ENCODE measurements at regions not wholly inside any gene's neighbourhood (a gene's known extent, or its start where the extent isn't known, plus 50 kb on each side); places are given as distances from the start of the nearest gene placed in this dataset.

DNA sequence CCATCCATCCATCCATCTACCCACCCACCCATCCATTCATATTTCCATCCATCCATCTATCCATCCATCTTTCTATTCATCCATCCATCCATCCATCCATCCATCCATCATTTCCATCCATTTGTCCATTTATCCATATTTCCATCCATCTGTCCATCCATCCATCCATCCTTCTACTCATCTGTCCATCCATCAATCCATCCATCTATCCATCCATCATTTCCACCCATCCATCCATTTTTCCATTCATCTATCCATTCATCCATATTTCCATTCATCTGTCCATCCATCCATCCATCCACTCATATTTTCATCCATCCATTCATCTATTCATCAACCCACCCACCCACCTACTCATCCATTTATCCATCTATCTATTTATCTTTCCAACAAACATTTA lies 229.6 kb downstream of the TEX29 start:
- no peak overlapping the region for H3K27ac ChIP-seq (ENCODE audit: low read length)

GRCh38 chr13:111551204-111551820 lies 230.9 kb downstream of the TEX29 start:
- no peaks in the 10 kb centered on the region for H3K27me3 ChIP-seq (ENCODE audit: control insufficient read depth, insufficient read depth, low read length)
- no peaks in the 10 kb centered on the region for H3K36me3 ChIP-seq (ENCODE audit: control insufficient read depth, low read depth, low read length)
- H3K4me1 ChIP-seq (ENCODE audit: control insufficient read depth, low read depth, low read length) = no peaks in the 10 kb centered on the region
- no peak overlapping the region for H3K4me3 ChIP-seq (ENCODE audit: low read length)
- H3K9me3 ChIP-seq (ENCODE audit: control insufficient read depth, low read depth, low read length) = no peaks in the 10 kb centered on the region
- no peak overlapping the region for H3K27ac ChIP-seq (ENCODE audit: low read length)
- no peak overlapping the region for H3K9ac ChIP-seq (ENCODE audit: low read length)

More for the DNA sequence above, 229.6 kb downstream of the TEX29 start:
- no peaks in the 10 kb centered on the region for H3K9me3 ChIP-seq (ENCODE audit: control insufficient read depth, low read depth, low read length)
- no peaks in the 10 kb centered on the region for H3K4me1 ChIP-seq (ENCODE audit: control insufficient read depth, low read depth, low read length)
- no peaks in the 10 kb centered on the region for H3K27me3 ChIP-seq (ENCODE audit: control insufficient read depth, insufficient read depth, low read length)
- H3K4me3 ChIP-seq (ENCODE audit: low read length) = no peak overlapping the region
- no peak overlapping the region for H3K9ac ChIP-seq (ENCODE audit: low read length)
- no peaks in the 10 kb centered on the region for H3K36me3 ChIP-seq (ENCODE audit: control insufficient read depth, low read depth, low read length)

DNA sequence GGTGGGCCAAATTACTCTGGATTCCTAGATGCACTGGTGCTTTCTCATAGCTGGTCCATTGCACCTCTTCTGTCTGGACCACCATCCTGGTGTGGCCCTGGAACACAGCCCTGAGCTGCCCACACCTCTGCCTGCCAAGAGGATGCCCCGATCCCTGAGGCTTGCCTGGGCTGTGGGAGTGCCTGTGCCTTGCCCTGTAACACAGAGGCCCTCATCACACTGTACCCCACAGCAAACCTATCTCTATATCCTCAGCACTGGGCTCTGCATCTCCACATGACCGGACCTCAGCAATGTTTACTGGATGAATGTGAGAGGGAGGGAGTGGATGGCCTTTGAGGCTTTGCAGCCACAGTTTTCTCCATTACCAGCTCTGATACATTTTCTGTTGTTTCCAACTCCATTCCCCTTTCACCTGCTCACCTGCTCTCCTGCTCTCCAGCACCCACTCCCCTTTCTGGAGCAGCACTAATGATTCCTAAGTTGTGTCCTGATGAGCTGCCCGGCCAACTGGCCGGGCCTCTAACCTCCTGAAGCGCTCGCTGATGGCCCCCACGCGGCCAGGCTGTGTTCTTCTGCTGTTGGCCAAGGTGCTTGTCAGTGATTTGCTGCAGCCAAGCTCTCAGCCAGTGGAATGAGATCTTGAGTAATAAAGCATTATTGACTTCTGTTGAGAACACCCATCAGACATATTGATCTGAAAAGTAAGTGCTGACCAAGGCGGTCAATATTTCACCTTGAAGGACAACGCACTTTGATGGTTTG lies 232.6 kb downstream of the TEX29 start:
- Histone ChIP-seq H3K9ac (ENCODE audit: low read length) (no peak overlapping the region), H3K27ac (ENCODE audit: low read length) (no peak overlapping the region), H3K9me3 (ENCODE audit: control insufficient read depth, low read depth, low read length) (no peaks in the 10 kb centered on the region), H3K4me1 (ENCODE audit: control insufficient read depth, low read depth, low read length) (no peaks in the 10 kb centered on the region), H3K27me3 (ENCODE audit: control insufficient read depth, insufficient read depth, low read length) (no peaks in the 10 kb centered on the region), H3K4me3 (ENCODE audit: low read length) (no peak overlapping the region), H3K36me3 (ENCODE audit: control insufficient read depth, low read depth, low read length) (no peaks in the 10 kb centered on the region)

DNA sequence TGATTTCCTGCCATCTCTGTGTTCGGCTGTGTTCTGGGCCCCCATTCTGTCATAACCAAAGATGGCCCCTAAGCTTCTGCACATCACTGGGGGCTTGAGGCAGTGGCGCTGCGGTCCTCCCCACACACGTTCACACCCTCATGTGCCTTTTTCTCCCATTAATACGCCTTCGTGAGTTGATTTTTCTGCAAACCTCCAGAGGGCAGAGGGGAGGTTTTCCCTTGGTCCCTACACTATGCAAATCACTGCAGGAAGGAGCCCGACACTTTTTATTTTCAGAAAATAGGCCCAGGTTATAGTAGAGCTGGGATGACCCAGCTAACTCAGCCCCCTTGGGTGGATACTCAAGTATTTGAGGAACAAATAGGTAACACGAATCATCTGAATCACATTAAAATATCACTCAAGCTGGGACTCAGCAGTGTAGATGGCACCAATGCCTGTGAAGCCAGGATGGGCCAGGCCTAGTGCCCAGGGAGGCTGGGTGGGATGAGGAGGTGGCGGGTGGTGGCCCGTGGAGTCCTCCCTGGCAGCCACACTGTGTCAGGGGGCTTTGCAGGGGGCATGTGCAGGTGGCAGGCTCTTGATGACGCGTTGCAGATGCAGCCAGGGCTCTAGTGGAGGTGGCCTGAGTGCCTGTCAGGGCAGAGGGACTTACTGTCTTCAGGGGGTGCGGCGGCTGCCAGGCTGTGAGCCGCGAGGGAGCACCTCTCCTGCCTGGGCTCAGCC lies 234.3 kb downstream of the TEX29 start:
- no peak overlapping the region for H3K27ac ChIP-seq (ENCODE audit: low read length)
- no peaks in the 10 kb centered on the region for H3K27me3 ChIP-seq (ENCODE audit: control insufficient read depth, insufficient read depth, low read length)
- H3K9ac ChIP-seq (ENCODE audit: low read length) = no peak overlapping the region
- no peak overlapping the region for H3K4me3 ChIP-seq (ENCODE audit: low read length)
- no peaks in the 10 kb centered on the region for H3K9me3 ChIP-seq (ENCODE audit: control insufficient read depth, low read depth, low read length)
- H3K4me1 ChIP-seq (ENCODE audit: control insufficient read depth, low read depth, low read length) = no peaks in the 10 kb centered on the region
- H3K36me3 ChIP-seq (ENCODE audit: control insufficient read depth, low read depth, low read length) = no peaks in the 10 kb centered on the region

DNA sequence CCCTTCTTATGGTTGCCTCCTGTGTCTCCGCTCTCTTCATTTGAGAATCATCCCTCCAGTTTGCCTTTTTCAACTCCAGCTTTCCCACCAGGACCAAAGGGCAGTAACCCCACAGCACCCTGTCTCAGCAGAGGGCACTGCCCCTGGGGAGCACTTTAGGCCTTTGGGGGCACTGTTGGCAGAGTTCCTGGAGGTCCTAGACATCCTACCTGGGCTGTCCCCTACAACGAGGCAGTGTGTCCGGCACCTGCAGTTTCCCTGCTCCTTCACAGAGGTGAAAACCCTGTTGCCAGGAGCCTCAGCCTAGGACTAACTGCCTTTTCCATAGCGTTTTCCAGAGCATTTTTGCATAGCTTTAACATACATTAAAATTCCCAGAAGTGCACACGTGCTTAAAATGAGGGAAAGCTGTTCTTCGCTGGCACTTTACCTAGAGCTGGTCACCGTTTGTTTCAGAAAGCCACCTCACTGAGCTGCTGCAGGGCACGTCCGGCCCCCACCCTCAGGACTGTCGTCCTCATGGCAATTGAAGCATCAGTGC lies 234.9 kb downstream of the TEX29 start:
- Histone ChIP-seq H3K9ac (ENCODE audit: low read length) (no peak overlapping the region), H3K4me3 (ENCODE audit: low read length) (no peak overlapping the region), H3K36me3 (ENCODE audit: control insufficient read depth, low read depth, low read length) (no peaks in the 10 kb centered on the region), H3K4me1 (ENCODE audit: control insufficient read depth, low read depth, low read length) (peaks cover 3% of the 10 kb centered on the region), H3K27me3 (ENCODE audit: control insufficient read depth, insufficient read depth, low read length) (no peaks in the 10 kb centered on the region), H3K9me3 (ENCODE audit: control insufficient read depth, low read depth, low read length) (no peaks in the 10 kb centered on the region), H3K27ac (ENCODE audit: low read length) (no peak overlapping the region)

DNA sequence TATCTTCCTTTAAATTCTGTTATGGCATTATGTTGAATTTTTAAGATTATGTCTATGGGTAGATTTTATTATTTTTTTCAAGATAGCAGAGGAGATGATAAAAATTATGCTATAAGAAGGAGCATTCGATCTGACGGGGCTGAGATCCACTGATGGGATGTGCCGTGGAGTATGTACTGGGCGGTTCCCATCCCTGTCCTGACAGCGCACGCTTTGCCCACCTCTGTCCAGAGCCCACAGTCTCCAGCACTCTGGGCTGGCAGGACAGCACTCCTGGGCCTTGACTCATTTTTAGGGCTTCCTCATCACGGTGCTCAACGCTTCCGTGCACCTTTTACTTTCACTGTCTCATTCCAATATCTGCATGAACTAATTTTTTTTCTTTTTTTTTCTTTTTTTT lies 235.5 kb downstream of the TEX29 start:
- Histone ChIP-seq H3K27me3 (ENCODE audit: control insufficient read depth, insufficient read depth, low read length) (no peaks in the 10 kb centered on the region), H3K4me3 (ENCODE audit: low read length) (no peak overlapping the region), H3K36me3 (ENCODE audit: control insufficient read depth, low read depth, low read length) (no peaks in the 10 kb centered on the region), H3K4me1 (ENCODE audit: control insufficient read depth, low read depth, low read length) (peaks cover 3% of the 10 kb centered on the region), H3K9ac (ENCODE audit: low read length) (no peak overlapping the region), H3K9me3 (ENCODE audit: control insufficient read depth, low read depth, low read length) (no peaks in the 10 kb centered on the region), H3K27ac (ENCODE audit: low read length) (no peak overlapping the region)

- Histone ChIP-seq H3K27me3 (ENCODE audit: control insufficient read depth, insufficient read depth, low read length) (no peaks in the 10 kb centered on the region), H3K9me3 (ENCODE audit: control insufficient read depth, low read depth, low read length) (no peaks in the 10 kb centered on the region), H3K4me1 (ENCODE audit: control insufficient read depth, low read depth, low read length) (peaks cover 3% of the 10 kb centered on the region), H3K9ac (ENCODE audit: low read length) (no peak overlapping the region), H3K36me3 (ENCODE audit: control insufficient read depth, low read depth, low read length) (no peaks in the 10 kb centered on the region), H3K27ac (ENCODE audit: low read length) (no peak overlapping the region), H3K4me3 (ENCODE audit: low read length) (no peak overlapping the region)
These were observed 236.1 kb downstream of the TEX29 start for GRCh38 chr13:111556496-111556895.

- no peak overlapping the region for H3K4me3 ChIP-seq (ENCODE audit: low read length)
- no peak overlapping the region for H3K27ac ChIP-seq (ENCODE audit: low read length)
- peaks cover 3% of the 10 kb centered on the region for H3K4me1 ChIP-seq (ENCODE audit: control insufficient read depth, low read depth, low read length)
- no peaks in the 10 kb centered on the region for H3K36me3 ChIP-seq (ENCODE audit: control insufficient read depth, low read depth, low read length)
- no peak overlapping the region for H3K9ac ChIP-seq (ENCODE audit: low read length)
- no peaks in the 10 kb centered on the region for H3K27me3 ChIP-seq (ENCODE audit: control insufficient read depth, insufficient read depth, low read length)
- no peaks in the 10 kb centered on the region for H3K9me3 ChIP-seq (ENCODE audit: control insufficient read depth, low read depth, low read length)
These were observed 237.7 kb downstream of the TEX29 start for GRCh38 chr13:111557921-111558699.

- Histone ChIP-seq H3K27ac (ENCODE audit: low read length) (no peak overlapping the region), H3K9ac (ENCODE audit: low read length) (no peak overlapping the region), H3K27me3 (ENCODE audit: control insufficient read depth, insufficient read depth, low read length) (no peaks in the 10 kb centered on the region), H3K4me3 (ENCODE audit: low read length) (no peak overlapping the region), H3K36me3 (ENCODE audit: control insufficient read depth, low read depth, low read length) (no peaks in the 10 kb centered on the region), H3K9me3 (ENCODE audit: control insufficient read depth, low read depth, low read length) (no peaks in the 10 kb centered on the region), H3K4me1 (ENCODE audit: control insufficient read depth, low read depth, low read length) (peaks cover 3% of the 10 kb centered on the region)
These were observed 238.3 kb downstream of the TEX29 start for GRCh38 chr13:111558700-111559088.

- Histone ChIP-seq H3K27ac (ENCODE audit: low read length) (no peak overlapping the region), H3K36me3 (ENCODE audit: control insufficient read depth, low read depth, low read length) (no peaks in the 10 kb centered on the region), H3K27me3 (ENCODE audit: control insufficient read depth, insufficient read depth, low read length) (no peaks in the 10 kb centered on the region), H3K9me3 (ENCODE audit: control insufficient read depth, low read depth, low read length) (no peaks in the 10 kb centered on the region), H3K4me3 (ENCODE audit: low read length) (no peak overlapping the region), H3K9ac (ENCODE audit: low read length) (no peak overlapping the region), H3K4me1 (ENCODE audit: control insufficient read depth, low read depth, low read length) (peaks cover 3% of the 10 kb centered on the region)
These were observed 239.4 kb downstream of the TEX29 start for GRCh38 chr13:111559612-111560403.
